ENCODE measurements at regions not wholly inside any gene's neighbourhood (a gene's known extent, or its start where the extent isn't known, plus 50 kb on each side); places are given as distances from the start of the nearest gene placed in this dataset.

DNA sequence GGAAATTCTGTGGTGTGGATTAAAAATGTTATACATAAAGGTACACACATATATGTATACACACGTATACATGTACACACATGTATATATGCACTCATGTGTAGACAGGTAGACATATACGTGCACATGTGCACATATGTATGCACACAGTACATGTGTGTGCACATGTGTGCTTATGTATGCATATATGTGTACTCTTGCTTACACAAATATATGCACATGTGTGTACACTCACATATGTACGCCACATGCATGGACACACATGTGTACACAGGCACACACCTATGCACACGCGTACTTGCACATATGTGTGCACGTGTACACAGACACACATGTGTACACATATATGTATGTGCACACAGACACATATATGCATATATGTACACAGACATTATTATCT is 142.8 kb upstream of the SALL3 start:
- TF ChIP-seq CTCF (IDR thresholded peaks at IDR 0.05) (no peak), POLR2A (IDR thresholded peaks at IDR 0.05) (no peak)
